IMR-90 (cell line): ENCODE measurements at regions not wholly inside any gene's neighbourhood (a gene's known extent, or its start where the extent isn't known, plus 50 kb on each side); places are given as distances from the start of the nearest gene placed in this dataset.
"Not testable (repeated sequence)": the region's sequence is repeated elsewhere in the genome, so short reads cannot be mapped to it uniquely, and the experiment has no call there.

Experiments used
- ATAC-seq: fragments of 200-7000 bp; cut with Tn5 transposase; 2 replicates; pipeline ENCODE4 v1.9.1; 2020; ENCODE audit warnings: low read depth, mild to moderate bottlenecking, moderate library complexity
- BruUV-seq: library from RNA; stranded (reverse); fragments of 400-500 nt; replicated peaks from 2 replicates; lab custom pipeline; 2021; lab: Mats Ljungman, UMichigan
- CTCF ChIA-PET: fragments of 300-600 bp; formaldehyde crosslinking; extraction: SDS; loops from one replicate; lab custom pipeline; 2021; ENCODE audit warnings: antibody characterized with exemption; lab: Yijun Ruan, JAX
- POLR2A ChIA-PET: fragments of 300-600 bp; sonication (Branson Sonifier 250); formaldehyde crosslinking; loops from one replicate; lab custom pipeline; 2022; ENCODE audit warnings: antibody characterized with exemption; ENCODE audit not compliant: unreplicated experiment; lab: Charles Lee
- DNase-seq: peaks from one replicate; pipeline ENCODE4 v3.0.0; 2013
- H2AFZ ChIP-seq: replicated peaks from 2 replicates; pipeline ENCODE3; 2013; ENCODE audit warnings: low read length, mild to moderate bottlenecking; ENCODE audit not compliant: poor library complexity
- H2AK5ac ChIP-seq: 2 replicates; pipeline ENCODE4 v1.6.1; 2013; ENCODE audit warnings: low read depth, low read length, inconsistent platforms
- H2AK9ac ChIP-seq: replicated peaks from 2 replicates; pipeline ENCODE3; 2013; ENCODE audit warnings: mild to moderate bottlenecking, low read depth, low read length, moderate library complexity; ENCODE audit not compliant: poor library complexity
- H2BK120ac ChIP-seq: 2 replicates; pipeline ENCODE4 v1.6.1; 2013; ENCODE audit warnings: low read depth, low read length, inconsistent platforms
- H2BK15ac ChIP-seq: 3 replicates; pipeline ENCODE4 v1.6.1; 2013; ENCODE audit warnings: low read depth, low read length, inconsistent platforms
- H2BK20ac ChIP-seq: 2 replicates; pipeline ENCODE4 v1.6.1; 2013; ENCODE audit warnings: low read depth, mild to moderate bottlenecking, inconsistent platforms, low read length, moderate library complexity
- H2BK5ac ChIP-seq: 2 replicates; pipeline ENCODE4 v1.6.1; 2013; ENCODE audit warnings: mild to moderate bottlenecking, low read depth, low read length, inconsistent platforms; ENCODE audit not compliant: poor library complexity, severe bottlenecking
- H3K14ac ChIP-seq: replicated peaks from 2 replicates; pipeline ENCODE4 v1.6.1; 2013; ENCODE audit warnings: low read depth, low read length, inconsistent platforms
- H3K18ac ChIP-seq: 2 replicates; pipeline ENCODE4 v1.6.1; 2013; ENCODE audit warnings: low read depth, low read length, control low read depth
- H3K23ac ChIP-seq: 2 replicates; pipeline ENCODE4 v1.6.1; 2013; ENCODE audit warnings: low read depth, low read length, inconsistent platforms
- H3K27ac ChIP-seq: 2 replicates; pipeline ENCODE4 v1.5.1; 2013; ENCODE audit warnings: mild to moderate bottlenecking, control low read depth, low read length; ENCODE audit not compliant: insufficient read depth
- H3K27me3 ChIP-seq: 2 replicates; pipeline ENCODE4 v1.6.1; 2013; ENCODE audit warnings: low read length; ENCODE audit not compliant: control insufficient read depth, insufficient read depth
- H3K36me3 ChIP-seq: 2 replicates; pipeline ENCODE4 v1.6.1; 2013; ENCODE audit warnings: low read length, mixed read lengths; ENCODE audit not compliant: control insufficient read depth, insufficient read depth
- H3K4ac ChIP-seq: 2 replicates; pipeline ENCODE4 v1.6.1; 2013; ENCODE audit warnings: low read depth, low read length, inconsistent platforms
- H3K4me1 ChIP-seq: 2 replicates; pipeline ENCODE4 v1.6.1; 2013; ENCODE audit warnings: low read length, mixed read lengths; ENCODE audit not compliant: control insufficient read depth, insufficient read depth
- H3K4me2 ChIP-seq: 2 replicates; pipeline ENCODE4 v1.6.1; 2013; ENCODE audit warnings: low read depth, mild to moderate bottlenecking, control low read depth, low read length, moderate library complexity
- H3K4me3 ChIP-seq: 2 replicates; pipeline ENCODE4 v1.5.1; 2013; ENCODE audit warnings: low read depth, mild to moderate bottlenecking, control low read depth, low read length, moderate library complexity; ENCODE audit not compliant: insufficient read depth
- H3K56ac ChIP-seq: 2 replicates; pipeline ENCODE4 v1.6.1; 2013; ENCODE audit warnings: low read length, inconsistent platforms; ENCODE audit not compliant: insufficient read depth; ENCODE audit errors: extremely low read depth
- H3K79me1 ChIP-seq, 2 experiments: 2 replicates each; pipeline ENCODE4 v1.6.1; 2013; ENCODE audit warnings: low read length in 2 of 2, inconsistent platforms in 1 of 2, low read depth in 1 of 2
- H3K9ac ChIP-seq: 2 replicates; pipeline ENCODE4 v1.6.1; 2013; ENCODE audit warnings: low read depth, low read length, control low read depth
- H3K9me1 ChIP-seq: 2 replicates; pipeline ENCODE4 v1.6.1; 2013; ENCODE audit warnings: low read length, inconsistent platforms; ENCODE audit not compliant: insufficient read depth
- H3K9me3 ChIP-seq: 2 replicates; pipeline ENCODE4 v1.6.1; 2013; ENCODE audit warnings: low read length; ENCODE audit not compliant: control insufficient read depth, insufficient read depth
- H4K20me1 ChIP-seq: 2 replicates; pipeline ENCODE4 v1.6.1; 2013; ENCODE audit warnings: low read length, inconsistent platforms; ENCODE audit not compliant: insufficient read depth
- H4K5ac ChIP-seq: 2 replicates; pipeline ENCODE4 v1.6.1; 2013; ENCODE audit warnings: mild to moderate bottlenecking, low read depth, low read length, control low read depth
- H4K8ac ChIP-seq, 2 experiments: 2 replicates each; pipeline ENCODE4 v1.6.1; 2013; ENCODE audit warnings: low read depth in 2 of 2, low read length in 2 of 2, control low read depth in 1 of 2, inconsistent platforms in 1 of 2
- H4K91ac ChIP-seq: 2 replicates; pipeline ENCODE4 v1.6.1; 2013; ENCODE audit warnings: low read depth, low read length, inconsistent platforms; ENCODE audit not compliant: insufficient read depth
- BHLHE40 ChIP-seq: fragments of 150-350 bp; IDR thresholded peaks from 2 replicates; pipeline ENCODE4 v1.6.1; 2016; ENCODE audit warnings: mild to moderate bottlenecking, low read depth, low read length
- CTCF ChIP-seq: conservative IDR thresholded peaks from 2 replicates; pipeline ENCODE4 v1.5.1; 2012; ENCODE audit warnings: mild to moderate bottlenecking, low read depth, low read length, improper control_type of control experiment
- FOS ChIP-seq: fragments of 150-350 bp; IDR thresholded peaks from 2 replicates; pipeline ENCODE4 v1.6.1; 2016; ENCODE audit warnings: low read depth, low read length
- RFX5 ChIP-seq: IDR thresholded peaks from 2 replicates; pipeline ENCODE4 v1.8.0; 2012; ENCODE audit warnings: low read depth, mild to moderate bottlenecking, low read length, moderate library complexity
- SMC3 ChIP-seq: fragments of 150-350 bp; IDR thresholded peaks from 2 replicates; pipeline ENCODE4 v1.6.1; 2016; ENCODE audit warnings: low read depth, mild to moderate bottlenecking, antibody characterized with exemption, low read length, moderate library complexity
- WGBS, 2 experiments: methylation state at CpG; one replicate each; pipeline versions ENCODE4 v1.1.5 to v1.1.7; 2013; ENCODE audit warnings: missing lambda C conversion rate in 2 of 2; ENCODE audit not compliant: insufficient read length in 1 of 2; ENCODE audit errors: extremely low coverage in 2 of 2; 5-methylcytosine and 5-hydroxymethylcytosine counted together
- dilution Hi-C: fragments of 300-500 bp; cut with HindIII; formaldehyde crosslinking; loops from one replicate; pipeline ENCODE4 v1.14.3; 2018; ENCODE audit warnings: low sequenced_read_pairs; ENCODE audit not compliant: unreplicated experiment
- in situ Hi-C: fragments of 300-500 bp; cut with MboI; formaldehyde crosslinking; loops from 3 replicates; pipeline ENCODE4 v1.14.3; 2019; ENCODE audit warnings: low sequenced_read_pairs, inconsistent platforms, mixed read lengths
- intact Hi-C: fragments of 100-400 bp; cut with micrococcal nuclease; formaldehyde crosslinking; loops from 2 replicates; pipeline ENCODE4 v1.10.0; 2022

- Histone ChIP-seq H3K36me3 (no peaks in the 10 kb centered on the region), H3K23ac (no peak overlapping the region), H3K79me1 (no peaks in the 10 kb centered on the region), H3K4me3 (no peak overlapping the region), H3K18ac (no peak overlapping the region), H4K91ac (no peak overlapping the region), H2BK120ac (no peak overlapping the region), H3K9me1 (no peaks in the 10 kb centered on the region), H4K20me1 (no peaks in the 10 kb centered on the region), H3K9me3 (no peaks in the 10 kb centered on the region), H3K27ac (no peak overlapping the region), H2BK15ac (no peak overlapping the region), H3K14ac (no peak overlapping the region), H3K4ac (no peak overlapping the region), H2AK5ac (no peak overlapping the region), H3K9ac (no peak overlapping the region), H3K4me2 (no peak overlapping the region), H3K4me1 (no peaks in the 10 kb centered on the region), H2AK9ac (no peak overlapping the region), H2BK20ac (no peak overlapping the region), H4K5ac (no peak overlapping the region), H3K56ac (no peak overlapping the region), H2BK5ac (no peak overlapping the region), H2AFZ (no peak overlapping the region), H4K8ac (no peak overlapping the region), H3K27me3 (no peaks in the 10 kb centered on the region)
- ATAC-seq (no peak), DNase-seq (no peak)
- CTCF ChIA-PET, result interaction anchor here (1.2 kb wide), 1 partner anchor 12 kb away, joined by 3 read pairs; no protein-coding TSS in a partner anchor
- in situ Hi-C loops (no loop called here), dilution Hi-C loops (no loop called here), intact Hi-C loops (no loop called here)
- TF ChIP-seq FOS, result no peak
- no peak for TF ChIP-seq BHLHE40
- TF ChIP-seq CTCF, result no peak
- no peak for TF ChIP-seq SMC3
- TF ChIP-seq RFX5, result no peak
- POLR2A ChIA-PET, result no interaction called here
- no TSS peak for BruUV-seq
Observed at GRCh38 chr1:188794969-188795368, 1682.7 kb downstream of the BRINP3 start.

- BruUV-seq, intact Hi-C loops, H4K5ac ChIP-seq, H2BK5ac ChIP-seq, H4K91ac ChIP-seq, DNase-seq, H2AFZ ChIP-seq, H3K4me1 ChIP-seq, H3K9me1 ChIP-seq, H3K9me3 ChIP-seq, H3K27me3 ChIP-seq, dilution Hi-C loops, H2AK9ac ChIP-seq, H4K20me1 ChIP-seq, H3K4me2 ChIP-seq, H4K8ac ChIP-seq, H3K4me3 ChIP-seq, H2BK120ac ChIP-seq, POLR2A ChIA-PET, H3K56ac ChIP-seq, CTCF ChIA-PET, H3K4ac ChIP-seq, H2AK5ac ChIP-seq, in situ Hi-C loops, H3K18ac ChIP-seq, H3K9ac ChIP-seq, H2BK20ac ChIP-seq, H3K14ac ChIP-seq, ATAC-seq, H3K23ac ChIP-seq, H3K27ac ChIP-seq, H3K36me3 ChIP-seq, H3K79me1 ChIP-seq, H2BK15ac ChIP-seq: not testable (repeated sequence)
- no CpG with 5 or more reads among the region's 2 CpGs for WGBS, 2 experiments
Observed at GRCh38 chr1:188812153-188812552, 1665.5 kb downstream of the BRINP3 start.
